MM.1S (cell line): ENCODE measurements at regions not wholly inside any gene's neighbourhood (a gene's known extent, or its start where the extent isn't known, plus 50 kb on each side); places are given as distances from the start of the nearest gene placed in this dataset.

Experiments
- CTCF ChIP-seq: fragments of 300-600 bp; sonication (generic); IDR thresholded peaks from 2 replicates; pipeline ENCODE4 v1.5.1; 2016; ENCODE audit warnings: antibody characterized with exemption, low read length, mixed read lengths
- EZH2 ChIP-seq: fragments of 300-600 bp; sonication (generic); optimal IDR thresholded peaks from 2 replicates; pipeline ENCODE3; 2017; ENCODE audit warnings: low read depth, mild to moderate bottlenecking, antibody characterized with exemption, low read length, mixed read lengths
- EZH2phosphoT487 ChIP-seq: fragments of 300-600 bp; sonication (generic); IDR thresholded peaks from 2 replicates; pipeline ENCODE4 v1.6.1; 2018; ENCODE audit warnings: antibody characterized with exemption, low read length

- TF ChIP-seq CTCF (no peak), EZH2 (no peak), EZH2phosphoT487 (no peak)
Observed at GRCh38 chr11:28777126-28777525, 668.9 kb downstream of the METTL15 start.
